Astrocyte of the spinal cord (primary cell): ENCODE measurements at regions not wholly inside any gene's neighbourhood (a gene's known extent, or its start where the extent isn't known, plus 50 kb on each side); places are given as distances from the start of the nearest gene placed in this dataset.

ENCODE experiments used
- DNase-seq: peaks from one replicate; pipeline ENCODE4 v3.0.0; 2011; ENCODE audit warnings: low read depth, low spot score
- H3K4me3 ChIP-seq: 2 replicates; pipeline ENCODE4 v1.5.1; 2011; ENCODE audit warnings: low read depth, mild to moderate bottlenecking, low read length, moderate library complexity
- CTCF ChIP-seq: IDR thresholded peaks from 2 replicates; pipeline ENCODE4 v1.5.1; 2012; ENCODE audit warnings: low read depth, mild to moderate bottlenecking, low read length, inconsistent platforms
- in situ Hi-C: cut with HindIII; loops from 2 replicates; pipeline ENCODE4 v1.10.0; 2017; ENCODE audit warnings: low sequenced_read_pairs

GRCh38 chr3:102182162-102182561 lies 252.7 kb upstream of the ZPLD1 start:
- no peak overlapping the region for H3K4me3 ChIP-seq
- in situ Hi-C loops = no loop called here
- peak; percentile 56 for DNase-seq
- no peak for TF ChIP-seq CTCF

GRCh38 chr3:102183186-102183585 lies 251.6 kb upstream of the ZPLD1 start:
- in situ Hi-C loops = no loop called here
- TF ChIP-seq CTCF = no peak
- DNase-seq = no peak

DNA sequence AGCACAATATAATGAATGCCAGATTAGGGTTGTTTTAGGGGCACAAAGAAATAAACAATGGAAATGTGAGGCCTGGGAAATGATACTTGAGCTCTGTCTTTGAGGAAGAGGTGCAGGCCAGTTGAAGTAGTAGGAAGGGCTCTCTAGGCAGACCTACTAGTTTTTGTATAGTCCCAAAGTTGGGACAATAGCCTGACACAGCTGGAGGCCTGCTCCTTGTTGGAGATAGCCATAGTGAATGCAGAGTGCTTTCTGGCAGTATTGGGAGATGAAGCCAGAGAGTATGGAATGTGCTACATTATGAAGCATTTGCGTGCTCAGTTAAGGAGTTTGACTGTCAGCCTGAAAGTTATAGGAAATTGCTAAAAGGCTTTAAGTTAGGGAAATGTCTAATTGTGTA lies 251.2 kb upstream of the ZPLD1 start:
- H3K4me3 ChIP-seq = no peak overlapping the region
- no peak for TF ChIP-seq CTCF
- DNase-seq = no peak
- in situ Hi-C loops = no loop called here

More at GRCh38 chr3:102183186-102183585, 251.6 kb upstream of the ZPLD1 start:
- no peak overlapping the region for H3K4me3 ChIP-seq

GRCh38 chr3:102189541-102189940 lies 245.3 kb upstream of the ZPLD1 start:
- H3K4me3 ChIP-seq = no peak overlapping the region
- in situ Hi-C loops = no loop called here
- TF ChIP-seq CTCF = no peak
- DNase-seq = no peak

DNA sequence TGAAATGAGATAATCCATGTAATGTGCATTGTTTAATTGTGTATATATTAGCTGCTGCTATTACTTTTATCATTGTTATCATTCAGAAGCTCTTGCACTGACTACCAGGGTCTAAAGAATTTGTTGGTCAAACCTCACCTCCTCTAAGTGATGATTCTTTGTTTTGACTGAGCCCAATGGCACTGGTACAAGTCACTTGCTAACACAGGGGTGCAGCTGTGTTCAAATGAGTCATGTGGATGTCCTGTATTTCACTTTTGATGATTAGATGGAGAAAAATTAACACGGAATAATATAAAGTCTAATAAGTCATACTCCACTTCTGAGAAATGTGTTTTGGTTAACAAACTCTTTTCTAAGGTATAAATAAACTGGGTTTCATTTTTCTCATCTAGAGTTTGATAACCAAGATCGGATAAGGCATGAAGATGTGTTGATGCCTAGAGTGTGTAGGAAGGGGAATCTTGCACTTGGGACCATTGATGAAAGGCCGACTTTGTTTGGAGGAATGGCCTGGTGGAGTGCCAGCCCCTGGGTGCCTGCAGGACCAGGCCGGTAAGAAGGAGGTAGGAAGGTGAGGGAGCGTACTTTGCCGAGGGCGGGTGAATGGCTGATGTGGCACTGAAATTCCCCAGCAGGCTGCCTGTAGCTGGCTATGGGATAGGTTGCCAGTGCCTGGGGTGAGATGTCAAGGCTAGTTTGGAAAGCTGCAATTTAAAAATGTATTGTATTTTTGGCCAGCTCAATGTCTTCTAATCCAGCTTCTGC lies 244.7 kb upstream of the ZPLD1 start:
- in situ Hi-C loops = no loop called here
- no peak overlapping the region for H3K4me3 ChIP-seq
- TF ChIP-seq CTCF = no peak
- no peak for DNase-seq

DNA sequence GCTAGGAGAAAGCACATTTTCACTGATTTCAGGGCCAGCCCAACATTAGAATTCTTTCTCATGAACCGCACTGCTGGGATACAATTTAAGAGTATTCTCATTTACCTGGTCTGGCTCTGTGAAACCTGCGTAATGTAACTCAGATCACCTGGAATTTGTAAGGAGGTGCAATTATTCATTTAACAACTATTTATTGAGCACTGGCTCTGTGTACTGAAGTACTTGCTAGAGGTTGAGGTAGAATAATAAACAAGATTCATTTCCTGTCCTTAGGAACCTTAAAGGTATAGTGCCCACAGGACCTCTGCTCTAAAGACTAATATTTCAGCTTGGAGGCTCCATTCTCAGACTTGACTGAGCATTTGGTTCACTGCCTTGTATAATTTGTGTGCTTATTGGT lies 242.2 kb upstream of the ZPLD1 start:
- TF ChIP-seq CTCF = no peak
- in situ Hi-C loops = no loop called here
- no peak for DNase-seq
- H3K4me3 ChIP-seq = no peak overlapping the region

- in situ Hi-C loops = no loop called here
These were observed 241.6 kb upstream of the ZPLD1 start for GRCh38 chr3:102193255-102193654.

More at GRCh38 chr3:102193255-102193654, 241.6 kb upstream of the ZPLD1 start:
- no peak for DNase-seq
- TF ChIP-seq CTCF = no peak
- H3K4me3 ChIP-seq = no peak overlapping the region
